ENCODE measurements at regions not wholly inside any gene's neighbourhood (a gene's known extent, or its start where the extent isn't known, plus 50 kb on each side); places are given as distances from the start of the nearest gene placed in this dataset.

DNA sequence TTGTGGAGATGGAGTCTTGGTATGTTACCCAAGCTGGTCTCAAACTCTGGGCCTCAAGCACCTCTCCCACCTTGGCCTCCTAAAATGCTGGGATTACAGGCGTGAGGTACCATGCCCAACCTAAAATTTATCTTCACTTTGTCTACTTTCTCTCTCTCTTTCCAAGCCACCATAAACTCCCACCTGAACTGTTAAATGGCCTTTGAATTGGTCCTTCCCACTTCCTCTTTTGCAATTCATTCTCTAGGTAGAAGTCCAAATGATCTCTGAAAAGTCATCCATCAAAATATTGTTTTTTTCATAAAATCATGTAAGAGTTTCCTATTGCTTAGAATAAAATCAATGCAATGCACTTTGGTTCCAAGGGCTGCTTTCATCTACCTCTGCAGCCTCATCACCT, 90.1 kb upstream of the CELF2 start:
- Histone ChIP-seq H3K36me3 (no peaks in the 10 kb centered on the region), H3K27ac (no peak overlapping the region), H3K4me3 (no peak overlapping the region), H3K27me3 (no peaks in the 10 kb centered on the region), H3K4me1 (no peaks in the 10 kb centered on the region), H3K9me3 (no peaks in the 10 kb centered on the region)
- TF ChIP-seq, protein P1, sequence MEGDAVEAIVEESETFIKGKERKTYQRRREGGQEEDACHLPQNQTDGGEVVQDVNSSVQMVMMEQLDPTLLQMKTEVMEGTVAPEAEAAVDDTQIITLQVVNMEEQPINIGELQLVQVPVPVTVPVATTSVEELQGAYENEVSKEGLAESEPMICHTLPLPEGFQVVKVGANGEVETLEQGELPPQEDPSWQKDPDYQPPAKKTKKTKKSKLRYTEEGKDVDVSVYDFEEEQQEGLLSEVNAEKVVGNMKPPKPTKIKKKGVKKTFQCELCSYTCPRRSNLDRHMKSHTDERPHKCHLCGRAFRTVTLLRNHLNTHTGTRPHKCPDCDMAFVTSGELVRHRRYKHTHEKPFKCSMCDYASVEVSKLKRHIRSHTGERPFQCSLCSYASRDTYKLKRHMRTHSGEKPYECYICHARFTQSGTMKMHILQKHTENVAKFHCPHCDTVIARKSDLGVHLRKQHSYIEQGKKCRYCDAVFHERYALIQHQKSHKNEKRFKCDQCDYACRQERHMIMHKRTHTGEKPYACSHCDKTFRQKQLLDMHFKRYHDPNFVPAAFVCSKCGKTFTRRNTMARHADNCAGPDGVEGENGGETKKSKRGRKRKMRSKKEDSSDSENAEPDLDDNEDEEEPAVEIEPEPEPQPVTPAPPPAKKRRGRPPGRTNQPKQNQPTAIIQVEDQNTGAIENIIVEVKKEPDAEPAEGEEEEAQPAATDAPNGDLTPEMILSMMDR (IDR thresholded peaks at IDR 0.05) = no peak
- ATAC-seq (no peak), DNase-seq (no peak)
- intact Hi-C loops (cut with DNase I) = no loop called here

DNA sequence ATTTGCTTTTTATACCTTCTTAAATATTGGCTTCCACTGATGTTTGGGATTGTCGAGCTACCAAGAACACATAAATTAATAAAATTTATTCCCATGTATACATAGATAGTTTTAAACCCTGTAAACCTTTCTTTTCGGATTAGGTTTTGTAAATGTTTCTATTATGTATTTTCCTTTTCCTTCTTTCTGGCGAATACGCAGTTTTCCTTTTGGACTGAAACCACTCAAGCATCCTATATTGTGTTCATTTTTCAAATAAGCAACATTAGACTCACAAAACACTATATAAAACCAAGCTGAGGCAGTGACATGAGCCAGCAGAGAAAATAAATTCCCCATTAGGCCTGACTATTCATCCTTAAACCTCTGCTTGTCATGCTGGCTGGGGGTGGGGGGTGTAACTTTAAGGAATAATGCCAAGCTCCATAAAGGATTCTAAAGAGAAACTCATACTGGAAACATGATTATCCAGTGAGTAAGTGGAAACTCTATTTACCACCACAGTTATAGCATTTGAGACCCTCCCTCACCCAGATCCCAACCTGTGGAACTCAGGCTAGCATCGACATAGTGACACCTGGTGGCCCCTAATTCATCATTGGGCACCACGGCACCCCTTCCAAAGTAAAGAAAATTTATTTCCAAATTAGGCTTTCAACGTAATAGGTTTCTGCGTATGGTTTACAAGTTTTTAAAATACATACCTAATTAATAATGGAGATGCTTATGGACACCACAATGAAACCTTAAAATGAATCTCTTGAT, 86.5 kb upstream of the CELF2 start:
- no peak for DNase-seq
- no peak for ATAC-seq
- H3K27ac ChIP-seq = no peak overlapping the region
- no peaks in the 10 kb centered on the region for H3K36me3 ChIP-seq
- no peaks in the 10 kb centered on the region for H3K9me3 ChIP-seq
- H3K4me3 ChIP-seq = no peak overlapping the region
- H3K4me1 ChIP-seq = no peaks in the 10 kb centered on the region
- intact Hi-C loops (cut with DNase I) = no loop called here
- H3K27me3 ChIP-seq = no peaks in the 10 kb centered on the region
- TF ChIP-seq, protein P1 (IDR thresholded peaks at IDR 0.05) = no peak

DNA sequence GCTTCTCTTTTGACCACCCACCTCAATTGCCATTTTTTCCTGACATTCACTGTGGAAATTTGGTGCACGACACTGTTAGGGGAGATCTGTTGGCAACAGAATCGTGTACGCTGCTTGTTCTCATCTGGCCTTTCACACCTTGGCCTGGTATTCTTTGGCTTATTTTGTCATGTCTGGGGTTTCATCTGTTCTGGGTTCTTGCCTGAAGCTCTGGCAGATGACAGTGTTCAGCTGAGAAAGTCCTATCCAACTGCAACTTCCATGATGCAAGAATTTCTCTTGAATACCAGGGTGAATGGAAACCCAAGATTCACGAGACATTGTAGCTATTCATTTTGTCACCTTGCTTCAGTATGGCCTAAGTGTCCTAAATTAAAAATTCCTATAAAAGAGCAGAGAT, 82.6 kb upstream of the CELF2 start:
- Histone ChIP-seq H3K36me3 (no peaks in the 10 kb centered on the region), H3K9me3 (no peaks in the 10 kb centered on the region), H3K4me1 (no peaks in the 10 kb centered on the region), H3K27me3 (no peaks in the 10 kb centered on the region), H3K4me3 (no peak overlapping the region), H3K27ac (no peak overlapping the region)
- DNase-seq (no peak), ATAC-seq (no peak)
- TF ChIP-seq, protein P1 (IDR thresholded peaks at IDR 0.05) = no peak
- intact Hi-C loops (cut with DNase I) = no loop called here

GRCh38 chr10:10938676-10939075, 79.0 kb upstream of the CELF2 start:
- H3K27me3 ChIP-seq = no peaks in the 10 kb centered on the region
- H3K9me3 ChIP-seq = no peaks in the 10 kb centered on the region

DNA sequence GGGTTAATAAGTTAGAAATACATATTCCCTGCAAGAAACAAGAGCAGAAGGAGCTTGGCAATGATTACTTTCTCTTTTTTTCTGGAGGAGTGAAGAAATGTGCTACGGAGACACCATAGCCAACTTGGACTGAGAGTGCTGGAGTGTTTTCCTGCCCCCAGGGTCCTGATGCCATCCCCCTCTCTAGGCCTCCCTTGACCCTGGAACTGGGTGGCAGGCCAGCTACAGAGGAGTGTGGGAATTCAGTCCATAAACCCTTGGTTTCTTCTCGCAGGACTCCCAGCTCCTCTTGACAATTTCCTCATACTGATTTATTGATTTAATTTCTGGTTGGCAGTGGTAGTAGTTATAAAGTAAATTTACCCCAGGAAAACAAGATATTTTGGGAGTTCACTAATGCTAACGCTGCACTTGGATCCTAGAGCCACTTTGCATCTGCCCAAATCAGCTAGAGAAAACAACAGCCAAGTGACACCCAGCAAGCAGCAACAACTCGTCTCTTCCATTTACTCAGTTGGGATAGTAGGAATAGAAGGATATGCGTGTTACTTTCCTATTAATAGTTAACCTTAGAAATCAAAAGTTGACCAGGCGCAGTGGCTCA, 76.4 kb upstream of the CELF2 start:
- no peak for ATAC-seq
- intact Hi-C loops (cut with DNase I) = no loop called here
- TF ChIP-seq, protein P1 (IDR thresholded peaks at IDR 0.05) = no peak
- DNase-seq = no peak
- Histone ChIP-seq H3K27ac (no peak overlapping the region), H3K4me1 (peaks cover 6% of the 10 kb centered on the region), H3K27me3 (no peaks in the 10 kb centered on the region), H3K36me3 (no peaks in the 10 kb centered on the region), H3K9me3 (no peaks in the 10 kb centered on the region), H3K4me3 (no peak overlapping the region)

More at GRCh38 chr10:10938676-10939075, 79.0 kb upstream of the CELF2 start:
- Histone ChIP-seq H3K36me3 (no peaks in the 10 kb centered on the region), H3K27ac (no peak overlapping the region), H3K4me1 (peaks cover 6% of the 10 kb centered on the region), H3K4me3 (no peak overlapping the region)
- TF ChIP-seq, protein P1 (IDR thresholded peaks at IDR 0.05) = no peak
- intact Hi-C loops (cut with DNase I) = no loop called here
- DNase-seq (no peak), ATAC-seq (no peak)
